NCI-H1048 (cell line): ENCODE measurements at regions not wholly inside any gene's neighbourhood (a gene's known extent, or its start where the extent isn't known, plus 50 kb on each side); places are given as distances from the start of the nearest gene placed in this dataset.
A peak's percentile ranks its signal among the peaks of the same experiment; 100 is the strongest.
"Not testable (repeated sequence)": the region's sequence is repeated elsewhere in the genome, so short reads cannot be mapped to it uniquely, and the experiment has no call there.

Experiments
- DNase-seq: peaks from one replicate; lab custom pipeline; 2025; lab: John Stamatoyannopoulos, UW

DNA sequence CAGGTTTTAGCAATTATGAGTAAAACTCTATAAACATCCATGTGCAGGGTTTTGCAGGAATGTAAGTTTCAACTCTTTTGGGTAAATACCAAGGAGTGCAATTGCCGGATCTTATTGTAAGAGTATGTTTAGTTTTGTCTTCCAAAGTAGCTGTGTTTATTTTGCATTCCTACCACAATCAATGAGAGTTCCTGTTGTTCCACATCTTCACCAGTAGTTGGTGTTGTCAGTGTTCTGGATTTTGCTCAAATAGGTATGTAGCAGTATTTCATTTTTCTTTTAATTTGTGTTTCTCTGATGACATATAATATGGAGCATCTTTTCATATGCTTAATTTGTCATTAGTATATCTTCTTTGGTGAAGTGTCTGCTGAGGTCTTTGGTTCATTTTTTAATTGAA is 185.1 kb upstream of the GALNT15 start:
- no peak for DNase-seq

DNA sequence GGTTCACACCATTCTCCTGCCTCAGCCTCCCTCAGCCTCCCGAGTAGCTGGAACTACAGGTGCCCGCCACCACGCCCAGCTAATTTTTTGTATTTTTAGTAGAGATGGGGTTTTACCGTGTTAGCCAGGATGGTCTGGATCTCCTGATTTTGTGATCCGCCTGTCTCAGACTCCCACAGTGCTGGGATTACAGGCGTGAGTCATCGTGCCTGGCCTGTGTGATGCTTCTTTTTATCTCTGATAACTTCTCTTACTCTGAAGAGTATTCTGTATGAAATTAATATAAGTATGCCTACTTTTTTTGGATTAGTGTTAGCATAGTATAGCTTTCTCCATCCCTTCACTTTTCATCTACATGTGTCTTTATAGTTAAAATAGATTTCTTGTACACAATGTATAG is 180.8 kb upstream of the GALNT15 start:
- DNase-seq = not testable (repeated sequence)

DNA sequence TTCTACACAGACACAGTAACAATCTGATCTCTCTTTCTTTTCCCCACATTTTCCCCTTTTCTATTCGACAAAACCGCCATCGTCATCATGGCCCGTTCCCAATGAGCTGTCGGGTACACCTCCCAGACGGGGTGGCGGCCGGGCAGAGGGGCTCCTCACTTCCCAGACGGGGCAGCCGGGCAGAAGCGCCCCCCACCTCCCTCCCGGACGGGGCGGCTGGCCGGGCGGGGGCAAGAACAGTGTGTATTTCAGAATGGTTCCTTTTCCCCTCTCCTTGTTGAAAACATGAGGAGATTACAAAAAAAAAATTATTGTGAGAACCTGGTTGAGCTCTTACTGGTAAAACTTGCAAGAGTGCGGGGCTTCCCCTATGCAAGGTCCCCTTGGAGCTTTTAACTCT is 178.0 kb upstream of the GALNT15 start:
- DNase-seq = not testable (repeated sequence)

DNA sequence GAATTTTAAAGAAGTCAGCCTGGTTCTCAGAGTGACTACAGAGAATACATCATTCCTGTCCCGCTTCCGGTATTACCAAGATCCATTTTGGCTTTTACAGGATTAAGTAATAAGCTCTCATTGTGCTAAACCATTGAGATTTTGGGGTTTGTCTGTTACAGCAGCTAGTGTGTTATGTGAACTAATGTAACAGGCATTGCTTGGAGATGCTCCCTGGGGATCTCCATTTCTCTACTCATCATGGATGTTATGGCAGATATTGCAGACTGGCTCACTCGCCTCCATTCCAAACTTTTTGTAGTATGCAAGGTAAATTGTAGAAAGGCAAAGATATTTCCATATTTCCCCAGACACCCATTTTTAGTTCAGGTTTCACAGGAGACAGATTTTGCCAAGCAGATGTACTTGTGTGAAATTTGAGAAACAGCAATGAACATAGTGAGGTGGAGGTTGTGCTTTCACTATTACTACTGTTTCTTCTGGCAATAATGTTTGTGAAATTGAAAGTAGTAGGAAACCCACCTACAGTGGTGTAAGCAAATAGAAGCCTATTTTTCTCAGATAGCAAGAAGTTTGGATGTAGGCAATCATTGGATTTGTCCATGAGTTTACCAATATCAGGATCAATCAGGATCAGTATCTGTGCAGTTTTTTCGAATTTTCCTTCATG is 177.1 kb upstream of the GALNT15 start:
- no peak for DNase-seq

DNA sequence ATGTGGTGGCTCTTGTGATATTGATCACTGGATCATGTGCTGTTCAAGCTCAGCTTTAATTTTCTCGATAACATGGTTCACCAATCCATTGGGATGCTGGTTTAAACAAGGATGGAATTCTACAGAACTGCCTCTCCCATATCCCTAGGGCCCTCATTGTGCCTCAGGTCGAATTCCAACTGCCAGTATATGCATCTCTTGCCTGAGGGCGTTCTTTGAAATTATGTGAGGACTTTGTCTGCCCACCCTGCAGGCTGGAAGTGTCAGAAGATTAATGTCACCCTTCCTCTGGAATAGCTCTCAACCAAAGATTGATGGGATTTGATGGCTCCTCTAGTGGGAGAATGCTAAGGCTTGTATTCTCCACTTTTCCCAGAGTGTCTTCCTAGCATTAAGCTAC is 175.6 kb upstream of the GALNT15 start:
- no peak for DNase-seq

DNA sequence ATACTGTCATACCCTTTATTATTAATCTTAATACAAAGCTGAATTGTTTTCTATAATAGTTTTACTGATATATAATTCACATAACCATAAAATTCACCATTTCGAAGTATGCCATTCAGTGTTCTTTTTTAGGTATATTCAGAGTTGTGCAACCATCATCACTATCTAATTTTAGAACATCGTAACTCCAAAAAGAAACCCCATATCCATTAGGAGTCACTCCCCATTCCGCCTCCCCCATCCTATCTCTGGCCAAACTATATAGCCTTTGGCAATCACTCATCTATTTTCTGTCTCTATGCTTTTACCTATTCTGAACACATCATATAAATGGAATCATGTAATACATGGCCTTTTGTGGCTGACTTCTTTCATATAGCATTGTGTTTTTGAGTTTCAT is 169.7 kb upstream of the GALNT15 start:
- no peak for DNase-seq

DNA sequence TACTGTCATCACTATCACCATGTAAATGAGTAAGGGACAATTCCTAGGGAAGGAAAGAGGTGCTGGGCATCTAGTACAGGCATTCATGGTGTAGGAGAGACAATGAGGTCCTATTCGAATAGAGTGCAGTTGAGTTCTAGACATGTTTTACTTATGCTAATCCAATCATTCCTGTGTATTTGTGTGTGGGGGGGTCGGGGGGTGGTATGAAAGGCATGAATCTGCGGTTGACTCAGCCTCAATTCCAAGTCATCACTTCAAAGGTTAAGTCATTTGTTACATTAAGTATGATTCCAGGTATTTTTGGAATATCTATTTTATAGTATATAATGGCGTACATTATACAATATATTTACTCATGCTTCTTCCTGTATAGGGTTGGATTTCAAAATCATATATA is 163.1 kb upstream of the GALNT15 start:
- no peak for DNase-seq

DNA sequence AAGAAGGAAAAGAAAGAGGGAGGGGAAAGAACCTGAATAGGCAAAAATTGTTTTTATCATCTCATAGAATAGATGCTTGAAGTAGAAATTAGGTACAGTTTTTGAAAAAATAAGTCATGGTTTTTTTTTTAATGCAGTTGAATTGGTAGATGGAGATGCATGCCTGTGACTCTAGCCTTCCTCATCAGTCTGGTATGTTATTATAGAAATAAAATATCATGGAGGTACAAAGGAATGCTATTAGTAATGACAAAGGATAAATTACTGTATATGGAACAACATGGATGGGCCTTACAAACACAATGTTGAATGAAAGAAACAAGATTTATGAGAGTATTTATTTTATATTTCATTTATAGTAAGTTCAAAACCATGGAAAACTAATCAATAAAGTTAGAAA is 162.4 kb upstream of the GALNT15 start:
- DNase-seq = no peak

DNA sequence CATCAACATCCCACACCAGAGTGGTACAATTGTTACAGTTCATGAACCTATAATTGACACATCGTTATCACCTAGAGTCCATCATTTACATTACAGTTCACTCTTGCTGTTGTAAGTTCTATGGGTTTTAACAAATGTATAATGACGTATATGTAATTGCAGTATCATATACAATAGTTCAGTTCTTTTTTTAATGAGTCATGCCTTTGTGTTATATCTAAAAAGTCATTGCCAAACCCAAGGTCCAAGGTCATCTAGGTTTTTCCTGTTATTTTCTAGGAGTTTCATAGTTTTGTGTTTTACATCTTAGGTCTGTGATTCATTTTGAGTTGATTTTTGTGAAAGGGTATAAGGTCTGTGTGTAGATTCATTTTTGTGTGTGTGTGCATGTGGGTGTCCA is 160.9 kb upstream of the GALNT15 start:
- no peak for DNase-seq

DNA sequence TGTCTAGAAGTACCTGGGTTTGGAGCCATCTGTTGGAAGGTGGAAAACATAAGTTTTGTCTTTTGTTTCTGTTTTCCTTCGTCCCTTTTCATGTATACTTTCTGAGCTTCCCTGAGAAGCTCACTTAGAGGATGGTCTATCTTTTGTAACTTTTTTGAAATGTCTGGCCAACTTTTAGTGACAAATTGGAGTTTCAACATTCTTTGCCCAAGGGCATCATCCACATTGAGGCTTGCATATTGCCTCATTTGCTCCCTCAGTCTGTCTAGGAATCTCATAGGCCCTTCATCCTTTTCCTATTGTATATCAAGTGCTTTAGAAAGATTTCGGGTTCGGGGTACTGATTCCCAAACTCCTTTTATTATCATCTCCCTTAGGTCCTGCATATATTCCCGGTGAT is 152.7 kb upstream of the GALNT15 start:
- not testable (repeated sequence) for DNase-seq

DNA sequence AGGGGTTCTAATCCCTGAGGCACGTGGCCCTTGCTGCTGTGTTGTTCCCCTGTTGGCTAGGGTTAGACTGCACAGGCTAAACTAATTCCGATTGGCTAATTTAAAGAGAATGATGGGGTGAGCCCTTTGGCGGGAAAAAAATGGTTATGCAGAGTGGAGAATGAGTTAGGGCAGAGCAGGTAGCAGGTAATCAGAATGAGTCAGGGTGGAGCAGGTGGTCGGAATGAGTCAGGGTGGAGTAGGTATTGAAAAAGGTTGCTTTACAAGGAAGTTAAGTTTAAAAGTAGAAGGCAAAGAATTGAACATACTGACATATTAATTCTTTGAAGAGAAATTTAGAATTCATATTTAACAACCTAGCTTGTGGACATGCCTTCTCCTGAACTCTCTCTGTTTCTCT is 150.6 kb upstream of the GALNT15 start:
- DNase-seq = not testable (repeated sequence)

DNA sequence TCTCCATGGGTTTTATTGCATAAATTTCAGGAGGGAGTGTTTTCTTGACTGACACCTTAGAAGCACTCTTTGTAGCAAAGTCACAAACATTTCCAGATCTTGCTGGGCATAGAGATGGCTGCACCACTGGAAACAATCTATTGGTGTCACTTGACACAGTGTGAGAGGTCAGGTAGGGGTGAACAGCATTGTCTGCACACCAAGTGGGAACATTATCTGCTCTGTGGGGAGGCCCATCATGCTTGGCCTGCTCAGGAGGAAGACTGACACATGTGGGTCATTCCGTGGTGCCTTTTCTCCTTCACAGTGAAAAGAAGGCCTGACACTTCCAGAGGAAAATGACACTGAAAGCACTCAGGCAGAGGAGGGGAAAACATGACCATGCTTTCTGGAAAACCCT is 149.9 kb upstream of the GALNT15 start:
- no peak for DNase-seq

DNA sequence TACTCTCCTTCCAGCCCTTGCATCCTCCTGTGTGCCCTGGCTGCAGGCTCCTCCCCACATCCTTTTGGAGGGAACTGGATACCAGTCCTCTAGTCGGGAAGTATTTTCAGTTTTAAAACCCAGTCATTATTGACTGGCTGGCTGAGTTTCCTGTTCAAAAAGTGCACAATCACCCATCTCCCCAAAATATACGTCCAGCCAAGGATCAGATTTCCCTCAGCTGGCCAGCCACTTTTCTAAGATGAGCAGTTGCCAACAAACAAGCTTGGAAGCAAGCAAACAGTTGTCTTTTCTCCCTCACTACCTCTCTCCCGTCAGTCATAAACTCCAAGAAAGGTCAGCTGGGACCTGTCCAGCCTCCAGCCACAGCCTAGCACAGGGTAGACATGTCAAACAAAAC is 147.7 kb upstream of the GALNT15 start:
- no peak for DNase-seq

DNA sequence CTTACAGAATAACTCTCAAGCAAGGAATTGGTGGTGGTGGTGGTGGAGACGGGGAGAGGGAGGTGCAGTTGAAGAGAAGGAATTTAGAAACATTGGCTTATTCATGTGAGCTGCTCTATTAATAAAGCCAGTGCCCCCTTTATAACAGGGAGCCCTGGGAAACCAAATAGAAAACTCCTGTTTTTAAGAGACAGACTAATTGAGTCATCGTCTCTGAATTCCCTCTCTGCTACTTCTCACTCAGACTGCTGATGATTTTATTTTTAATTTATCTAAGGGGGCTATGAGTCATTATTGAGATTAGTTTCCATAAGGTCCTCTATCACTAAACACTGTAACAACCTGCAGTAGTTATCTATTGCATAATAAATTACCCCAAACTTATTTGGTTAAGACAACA is 145.9 kb upstream of the GALNT15 start:
- no peak for DNase-seq

DNA sequence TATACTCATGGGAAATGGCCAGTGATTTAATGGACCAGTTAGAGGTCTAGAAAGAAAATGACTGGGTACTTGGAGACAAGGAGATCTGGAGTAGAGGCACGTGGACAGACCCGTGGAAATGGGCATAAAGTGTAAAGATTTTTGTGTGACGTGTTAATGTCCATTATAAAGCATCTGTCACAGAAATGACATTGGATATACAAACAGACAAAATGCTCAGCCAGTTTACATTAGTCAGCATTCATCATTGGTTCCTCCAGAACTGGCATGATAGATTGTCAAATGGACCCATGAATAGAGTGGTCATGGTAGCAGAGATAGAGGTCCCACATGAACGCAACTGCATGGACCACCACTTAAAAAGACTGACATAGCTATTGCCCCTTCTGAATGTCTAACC is 144.1 kb upstream of the GALNT15 start:
- no peak for DNase-seq

DNA sequence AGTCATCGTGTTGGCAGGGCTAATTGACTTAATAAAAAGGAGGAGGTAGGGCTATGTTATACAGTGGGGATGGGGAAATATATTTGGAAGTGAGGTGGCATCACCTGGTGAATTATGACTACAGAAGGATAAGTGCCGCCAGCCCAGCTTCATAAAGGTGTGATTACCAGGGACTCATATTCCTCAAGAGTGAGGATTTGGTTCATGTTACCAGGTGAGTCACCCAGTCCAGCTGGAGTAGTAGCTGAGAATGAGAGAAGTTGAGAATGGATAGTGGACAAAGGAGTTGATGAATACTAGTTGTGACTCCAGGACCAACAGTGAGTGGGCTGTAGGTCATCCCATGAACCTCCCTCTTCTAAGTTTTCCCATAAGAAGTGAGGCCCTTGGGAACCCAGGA is 143.0 kb upstream of the GALNT15 start:
- DNase-seq = no peak

DNA sequence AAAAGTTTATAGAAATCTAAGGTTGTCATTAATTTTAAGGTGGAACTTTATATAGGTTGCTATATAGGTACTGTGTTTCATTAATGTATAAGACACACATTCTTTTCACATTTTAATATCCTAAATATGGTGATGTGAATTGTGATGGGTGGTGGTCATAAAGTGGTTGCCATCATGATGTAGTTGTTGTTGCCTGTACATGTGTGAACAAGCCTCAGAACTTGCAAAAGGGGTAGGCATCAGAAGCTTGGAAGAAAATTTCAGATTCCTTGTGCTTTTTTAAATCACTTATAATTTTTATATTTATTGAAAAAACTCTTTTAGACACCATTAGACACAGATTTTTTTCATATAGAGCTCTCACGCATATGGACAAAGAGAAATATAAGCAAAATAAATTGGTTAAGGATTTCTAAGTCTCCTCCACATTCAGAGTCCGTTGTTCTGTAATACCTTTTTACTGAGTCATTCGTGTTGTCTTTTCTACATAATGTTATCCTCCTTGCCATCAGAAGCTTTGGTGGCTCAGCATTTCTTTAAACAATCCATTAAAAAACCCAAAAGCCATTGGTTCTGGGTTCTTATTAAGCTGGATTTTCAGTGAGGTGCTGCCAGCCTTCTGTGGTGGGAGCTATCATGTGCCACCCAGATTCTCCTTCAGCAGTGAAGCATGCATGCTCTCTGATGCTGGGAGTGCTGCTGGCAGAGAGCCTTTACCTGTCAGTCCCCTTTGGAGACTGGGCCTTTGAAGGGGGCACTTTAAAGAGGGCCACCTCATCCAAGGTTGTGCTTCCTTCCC is 140.4 kb upstream of the GALNT15 start:
- no peak for DNase-seq

DNA sequence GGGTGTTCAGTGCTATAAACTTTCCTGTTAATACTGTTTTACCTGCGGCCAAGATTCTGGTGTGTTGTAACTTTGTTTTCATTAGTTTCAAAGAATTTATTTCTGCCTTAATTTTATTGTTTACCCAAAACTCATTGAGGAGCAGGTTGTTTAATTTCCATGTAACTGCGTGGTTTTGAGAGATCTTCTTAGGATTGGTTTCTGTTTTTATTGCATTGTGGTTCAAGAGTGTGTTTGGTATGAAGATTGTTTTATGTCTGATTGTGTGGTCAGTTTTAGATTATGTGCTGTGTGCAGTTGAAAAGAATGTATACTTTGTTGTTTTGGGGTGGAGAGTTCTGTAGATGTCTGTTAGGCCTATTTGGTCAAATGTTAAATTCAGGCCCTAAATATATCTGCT is 133.5 kb upstream of the GALNT15 start:
- no peak for DNase-seq

DNA sequence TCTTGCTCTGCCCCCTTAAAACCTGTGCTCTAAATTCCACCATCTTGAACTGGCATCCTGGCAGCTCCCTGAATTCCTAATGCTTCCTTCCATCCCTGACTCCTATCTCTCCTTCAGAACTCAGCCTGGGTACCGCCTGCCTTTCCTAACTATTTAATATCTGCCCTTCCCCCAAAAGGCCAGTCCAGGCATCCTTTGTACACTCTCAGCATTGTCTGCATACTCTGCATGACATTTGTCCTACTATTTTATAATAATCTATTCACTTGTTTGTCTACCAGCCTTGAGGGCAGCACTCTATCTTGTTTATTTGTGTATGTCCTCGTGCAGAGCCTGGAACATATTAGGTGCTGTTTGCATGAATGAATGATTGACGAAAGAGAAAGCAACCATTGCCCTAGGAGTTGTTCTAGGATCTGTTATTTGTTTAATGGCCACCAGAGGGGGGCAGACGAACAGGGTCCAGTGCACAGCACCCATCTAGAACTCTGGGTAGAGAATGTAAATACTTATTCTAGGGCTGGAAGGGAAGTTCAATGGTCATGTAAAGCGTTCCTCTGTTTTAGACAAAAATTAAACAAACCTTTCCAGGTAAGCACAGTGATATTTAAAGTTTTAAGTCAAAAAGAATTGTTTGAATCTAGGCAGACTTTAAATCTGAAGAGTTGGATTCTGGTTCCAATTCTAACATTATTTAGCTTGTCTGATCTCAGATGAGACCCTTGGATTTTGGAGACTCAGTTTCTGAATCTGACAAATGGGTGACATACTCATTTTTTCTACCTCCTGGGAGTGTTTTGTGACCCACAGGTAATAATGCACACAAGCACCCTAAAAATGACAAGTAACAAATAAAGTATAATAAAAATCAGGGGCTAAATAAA is 125.8 kb upstream of the GALNT15 start:
- DNase-seq = peak; percentile 47

DNA sequence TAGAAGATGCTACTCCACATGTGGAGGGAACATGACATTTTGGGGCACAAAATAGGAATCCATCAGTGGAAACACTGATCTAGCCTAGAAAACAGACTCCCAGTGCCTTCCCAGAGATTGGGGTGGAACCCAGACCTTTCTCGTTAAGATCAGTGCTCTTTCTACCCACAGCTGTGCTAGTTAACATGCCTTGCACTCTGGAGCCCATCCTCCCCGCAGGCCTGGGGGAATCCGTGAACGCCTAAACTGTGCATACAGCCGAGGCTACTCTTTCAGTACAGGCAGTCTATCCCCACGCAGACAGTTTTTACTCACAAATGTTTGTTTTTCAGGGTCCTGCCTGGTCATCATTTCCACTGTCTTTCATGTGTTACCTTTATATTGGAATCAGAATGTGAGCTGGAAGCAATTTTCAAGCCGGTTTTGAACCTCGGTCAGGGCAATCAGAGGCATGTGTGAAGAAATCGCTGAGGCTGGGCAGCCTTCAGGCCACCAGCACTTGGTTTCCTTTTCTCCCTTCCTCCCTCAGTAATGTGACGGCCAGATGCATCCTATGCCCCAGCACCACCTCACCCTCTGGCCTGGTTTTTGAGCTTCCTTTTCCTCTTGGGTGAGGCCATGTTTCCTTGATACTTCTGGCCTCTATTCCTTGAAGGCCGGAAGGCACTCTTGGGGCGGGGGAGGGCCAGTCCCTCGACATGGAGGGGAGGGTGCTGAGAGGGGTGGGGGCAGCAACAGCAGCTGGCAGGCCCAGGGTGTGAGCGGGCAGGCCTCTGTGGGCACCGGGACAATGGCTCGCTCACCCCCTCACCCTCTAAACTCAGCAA is 123.6 kb upstream of the GALNT15 start:
- no peak for DNase-seq

DNA sequence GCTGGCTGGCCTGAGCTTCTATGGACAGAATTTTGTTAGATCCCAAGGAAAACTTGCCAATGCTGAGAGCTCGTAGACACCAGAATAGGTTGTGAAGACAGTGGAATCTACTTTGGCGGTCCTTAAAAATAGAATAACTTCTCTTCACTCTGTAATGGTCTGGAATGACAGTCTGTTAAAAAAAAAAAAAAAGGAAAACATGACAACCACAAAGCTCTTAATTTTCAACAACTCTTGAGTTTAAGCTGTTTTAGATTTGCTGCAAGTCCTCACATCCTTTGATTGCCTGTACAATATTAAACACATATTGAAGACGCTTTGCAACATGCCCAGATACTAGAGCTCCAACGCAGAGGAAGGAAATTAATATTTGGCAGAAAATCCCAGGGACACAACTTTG is 122.8 kb upstream of the GALNT15 start:
- DNase-seq = no peak

DNA sequence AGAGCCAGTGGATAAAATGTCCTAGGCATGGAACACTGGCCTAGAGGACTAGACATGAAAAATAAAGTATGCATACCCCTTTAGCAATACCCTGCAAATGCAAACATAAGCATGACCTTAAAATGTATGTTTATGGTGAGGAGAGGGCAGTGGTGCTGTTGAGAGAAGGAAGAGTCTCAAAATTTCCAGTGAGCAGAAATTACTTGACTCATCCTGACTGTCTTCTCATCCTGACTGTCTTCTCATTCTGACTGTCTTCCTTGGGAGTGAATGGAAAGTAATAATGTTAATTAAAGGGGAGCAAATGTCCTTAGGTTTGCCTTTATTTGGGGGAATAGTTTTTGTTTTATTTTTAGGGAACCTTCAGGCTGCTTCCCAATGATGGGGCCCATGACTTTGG is 121.5 kb upstream of the GALNT15 start:
- no peak for DNase-seq
